ENCODE measurements at regions not wholly inside any gene's neighbourhood (a gene's known extent, or its start where the extent isn't known, plus 50 kb on each side); places are given as distances from the start of the nearest gene placed in this dataset.

DNA sequence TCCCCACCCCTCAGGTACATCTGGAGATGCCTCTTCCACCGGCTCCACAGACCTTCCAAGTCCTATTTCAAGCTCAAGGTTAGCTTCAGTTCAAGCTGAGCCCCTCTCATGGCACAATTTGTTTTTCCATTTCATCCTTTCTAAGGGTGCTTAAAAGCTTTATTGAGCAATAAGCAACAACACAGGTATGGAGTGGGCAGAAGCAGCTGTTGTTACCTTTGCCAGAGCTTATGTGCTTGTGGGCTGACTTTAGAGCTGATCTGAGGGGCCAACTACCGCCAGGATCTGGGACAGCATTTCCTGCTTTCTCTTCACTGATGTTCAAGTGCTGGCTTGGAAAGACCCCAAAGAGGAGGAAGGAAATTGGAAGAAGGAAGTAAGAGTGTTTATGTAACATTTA, 140.0 kb upstream of the KLHL25 start:
- H3K27me3 ChIP-seq (ENCODE audit: insufficient read depth, low read length), result no peaks in the 10 kb centered on the region
- no peaks in the 10 kb centered on the region for H3K79me2 ChIP-seq (ENCODE audit: insufficient read depth, low read length)
- no peak overlapping the region for H3K4me2 ChIP-seq (ENCODE audit: low read length)
- H3K4me1 Mint-ChIP-seq (ENCODE audit: low read depth, unreplicated experiment), result no peaks in the 10 kb centered on the region
- no peaks in the 10 kb centered on the region for H3K36me3 ChIP-seq (ENCODE audit: insufficient read depth, low read length)
- no peak overlapping the region for H3K27ac Mint-ChIP-seq (ENCODE audit: unreplicated experiment)
- no peaks in the 10 kb centered on the region for H3K9me3 Mint-ChIP-seq (ENCODE audit: unreplicated experiment)
- TF ChIP-seq EZH2 (IDR thresholded peaks at IDR 0.05; ENCODE audit: insufficient read depth, low read length), result no peak
- TF ChIP-seq, protein P1, sequence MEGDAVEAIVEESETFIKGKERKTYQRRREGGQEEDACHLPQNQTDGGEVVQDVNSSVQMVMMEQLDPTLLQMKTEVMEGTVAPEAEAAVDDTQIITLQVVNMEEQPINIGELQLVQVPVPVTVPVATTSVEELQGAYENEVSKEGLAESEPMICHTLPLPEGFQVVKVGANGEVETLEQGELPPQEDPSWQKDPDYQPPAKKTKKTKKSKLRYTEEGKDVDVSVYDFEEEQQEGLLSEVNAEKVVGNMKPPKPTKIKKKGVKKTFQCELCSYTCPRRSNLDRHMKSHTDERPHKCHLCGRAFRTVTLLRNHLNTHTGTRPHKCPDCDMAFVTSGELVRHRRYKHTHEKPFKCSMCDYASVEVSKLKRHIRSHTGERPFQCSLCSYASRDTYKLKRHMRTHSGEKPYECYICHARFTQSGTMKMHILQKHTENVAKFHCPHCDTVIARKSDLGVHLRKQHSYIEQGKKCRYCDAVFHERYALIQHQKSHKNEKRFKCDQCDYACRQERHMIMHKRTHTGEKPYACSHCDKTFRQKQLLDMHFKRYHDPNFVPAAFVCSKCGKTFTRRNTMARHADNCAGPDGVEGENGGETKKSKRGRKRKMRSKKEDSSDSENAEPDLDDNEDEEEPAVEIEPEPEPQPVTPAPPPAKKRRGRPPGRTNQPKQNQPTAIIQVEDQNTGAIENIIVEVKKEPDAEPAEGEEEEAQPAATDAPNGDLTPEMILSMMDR (IDR thresholded peaks at IDR 0.05; ENCODE audit: insufficient read depth, low read depth, low read length), result no peak
- H3K4me3 Mint-ChIP-seq (ENCODE audit: unreplicated experiment), result no peak overlapping the region
- H3K4me1 ChIP-seq (ENCODE audit: insufficient read depth, low read length), result no peaks in the 10 kb centered on the region
- no peak overlapping the region for H2AFZ ChIP-seq (ENCODE audit: low read depth, low read length)
- no peak for FAIRE-seq
- H3K36me3 Mint-ChIP-seq (ENCODE audit: low read depth, unreplicated experiment), result no peaks in the 10 kb centered on the region
- H3K27ac ChIP-seq (ENCODE audit: low read depth, low read length), result no peak overlapping the region
- no peaks in the 10 kb centered on the region for H4K20me1 ChIP-seq (ENCODE audit: insufficient read depth, low read length)
- no peaks in the 10 kb centered on the region for H3K9me3 ChIP-seq (ENCODE audit: insufficient read depth, low read depth, low read length)
- H3K9ac ChIP-seq (ENCODE audit: low read length), result no peak overlapping the region
- no peak for DNase-seq (ENCODE audit: low read depth)
- H3K27me3 Mint-ChIP-seq (ENCODE audit: low read depth, unreplicated experiment), result no peaks in the 10 kb centered on the region
- H3K4me3 ChIP-seq (ENCODE audit: insufficient read depth, low read depth, low read length), result no peak overlapping the region

DNA sequence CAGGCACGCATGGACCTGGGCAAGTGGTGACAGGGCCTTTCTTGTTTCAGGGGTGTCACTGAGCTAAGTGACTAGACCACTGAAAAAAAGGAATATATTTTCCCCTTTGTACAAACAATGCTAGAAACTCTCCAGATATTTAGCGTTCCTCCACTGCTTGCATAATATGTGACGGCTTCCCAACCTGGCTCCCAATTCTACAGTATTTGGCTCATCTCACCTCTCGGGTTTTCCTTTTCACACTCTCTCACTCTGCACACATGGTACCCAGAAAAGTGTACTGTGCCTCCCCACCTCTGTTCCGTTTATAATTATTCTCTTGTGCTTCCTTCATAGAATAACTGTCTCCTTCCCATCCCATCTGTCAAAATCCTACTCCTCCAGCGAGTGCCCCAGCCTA, 140.5 kb upstream of the KLHL25 start:
- H3K9me3 Mint-ChIP-seq (ENCODE audit: unreplicated experiment), result no peaks in the 10 kb centered on the region
- H3K27me3 Mint-ChIP-seq (ENCODE audit: low read depth, unreplicated experiment), result no peaks in the 10 kb centered on the region
- Histone ChIP-seq H3K9ac (ENCODE audit: low read length) (no peak overlapping the region), H3K9me3 (ENCODE audit: insufficient read depth, low read depth, low read length) (no peaks in the 10 kb centered on the region), H3K79me2 (ENCODE audit: insufficient read depth, low read length) (no peaks in the 10 kb centered on the region), H4K20me1 (ENCODE audit: insufficient read depth, low read length) (no peaks in the 10 kb centered on the region), H3K36me3 (ENCODE audit: insufficient read depth, low read length) (no peaks in the 10 kb centered on the region), H3K4me3 (ENCODE audit: insufficient read depth, low read depth, low read length) (no peak overlapping the region), H3K27me3 (ENCODE audit: insufficient read depth, low read length) (no peaks in the 10 kb centered on the region), H3K4me1 (ENCODE audit: insufficient read depth, low read length) (no peaks in the 10 kb centered on the region), H2AFZ (ENCODE audit: low read depth, low read length) (no peak overlapping the region), H3K27ac (ENCODE audit: low read depth, low read length) (no peak overlapping the region), H3K4me2 (ENCODE audit: low read length) (no peak overlapping the region)
- DNase-seq (ENCODE audit: low read depth) (no peak), FAIRE-seq (no peak)
- no peaks in the 10 kb centered on the region for H3K36me3 Mint-ChIP-seq (ENCODE audit: low read depth, unreplicated experiment)
- H3K4me3 Mint-ChIP-seq (ENCODE audit: unreplicated experiment), result no peak overlapping the region
- H3K27ac Mint-ChIP-seq (ENCODE audit: unreplicated experiment), result no peak overlapping the region
- TF ChIP-seq, protein P1 (IDR thresholded peaks at IDR 0.05; ENCODE audit: insufficient read depth, low read depth, low read length), result no peak
- no peak for TF ChIP-seq EZH2 (IDR thresholded peaks at IDR 0.05; ENCODE audit: insufficient read depth, low read length)
- no peaks in the 10 kb centered on the region for H3K4me1 Mint-ChIP-seq (ENCODE audit: low read depth, unreplicated experiment)

DNA sequence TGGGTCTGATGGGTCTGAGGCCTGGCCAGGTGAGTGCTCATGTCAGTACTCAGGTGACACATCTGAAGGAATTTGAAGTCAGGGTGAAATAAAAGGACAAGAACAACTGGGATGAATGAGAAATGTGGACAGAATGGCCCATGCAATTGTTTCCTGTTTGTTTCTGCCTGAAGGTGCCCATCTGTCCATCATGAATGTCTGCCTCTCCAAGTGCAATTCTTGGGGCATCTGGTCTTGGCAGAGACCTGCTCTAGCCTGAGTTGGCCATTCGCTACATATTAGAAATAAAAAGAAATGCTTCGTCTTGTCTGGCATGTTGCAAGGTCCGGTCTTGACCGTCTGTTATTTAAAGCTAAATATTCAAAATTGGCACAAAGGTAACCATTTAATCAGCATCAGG, 142.0 kb upstream of the AGBL1 start:
- Histone ChIP-seq H3K9me3 (ENCODE audit: insufficient read depth, low read depth, low read length) (no peaks in the 10 kb centered on the region), H3K4me1 (ENCODE audit: insufficient read depth, low read length) (no peaks in the 10 kb centered on the region), H3K27ac (ENCODE audit: low read depth, low read length) (no peak overlapping the region), H3K36me3 (ENCODE audit: insufficient read depth, low read length) (no peaks in the 10 kb centered on the region), H3K4me3 (ENCODE audit: insufficient read depth, low read depth, low read length) (no peak overlapping the region), H3K9ac (ENCODE audit: low read length) (no peak overlapping the region), H3K79me2 (ENCODE audit: insufficient read depth, low read length) (no peaks in the 10 kb centered on the region), H2AFZ (ENCODE audit: low read depth, low read length) (no peak overlapping the region), H3K27me3 (ENCODE audit: insufficient read depth, low read length) (no peaks in the 10 kb centered on the region), H4K20me1 (ENCODE audit: insufficient read depth, low read length) (no peaks in the 10 kb centered on the region), H3K4me2 (ENCODE audit: low read length) (no peak overlapping the region)
- no peak for FAIRE-seq
- no peak overlapping the region for H3K27ac Mint-ChIP-seq (ENCODE audit: unreplicated experiment)
- DNase-seq (ENCODE audit: low read depth), result no peak
- H3K4me3 Mint-ChIP-seq (ENCODE audit: unreplicated experiment), result no peak overlapping the region
- H3K4me1 Mint-ChIP-seq (ENCODE audit: low read depth, unreplicated experiment), result peaks cover 11% of the 10 kb centered on the region
- TF ChIP-seq, protein P1 (IDR thresholded peaks at IDR 0.05; ENCODE audit: insufficient read depth, low read depth, low read length), result no peak
- TF ChIP-seq EZH2 (IDR thresholded peaks at IDR 0.05; ENCODE audit: insufficient read depth, low read length), result no peak
- peaks cover 2% of the 10 kb centered on the region for H3K36me3 Mint-ChIP-seq (ENCODE audit: low read depth, unreplicated experiment)
- H3K27me3 Mint-ChIP-seq (ENCODE audit: low read depth, unreplicated experiment), result no peaks in the 10 kb centered on the region
- no peaks in the 10 kb centered on the region for H3K9me3 Mint-ChIP-seq (ENCODE audit: unreplicated experiment)

Data from astrocyte (in vitro differentiated cells and primary cell).